GM12873 (cell line): ENCODE measurements at regions not wholly inside any gene's neighbourhood (a gene's known extent, or its start where the extent isn't known, plus 50 kb on each side); places are given as distances from the start of the nearest gene placed in this dataset.

Experiments used
- TF ChIP-seq, protein P1 (sequence below): IDR thresholded peaks from 2 replicates; pipeline ENCODE4 v1.5.1; 2012; ENCODE audit warnings: low read depth, mild to moderate bottlenecking, moderate library complexity, low read length, control low read depth; ENCODE audit not compliant: insufficient read depth; ENCODE audit errors: missing control alignments

DNA sequence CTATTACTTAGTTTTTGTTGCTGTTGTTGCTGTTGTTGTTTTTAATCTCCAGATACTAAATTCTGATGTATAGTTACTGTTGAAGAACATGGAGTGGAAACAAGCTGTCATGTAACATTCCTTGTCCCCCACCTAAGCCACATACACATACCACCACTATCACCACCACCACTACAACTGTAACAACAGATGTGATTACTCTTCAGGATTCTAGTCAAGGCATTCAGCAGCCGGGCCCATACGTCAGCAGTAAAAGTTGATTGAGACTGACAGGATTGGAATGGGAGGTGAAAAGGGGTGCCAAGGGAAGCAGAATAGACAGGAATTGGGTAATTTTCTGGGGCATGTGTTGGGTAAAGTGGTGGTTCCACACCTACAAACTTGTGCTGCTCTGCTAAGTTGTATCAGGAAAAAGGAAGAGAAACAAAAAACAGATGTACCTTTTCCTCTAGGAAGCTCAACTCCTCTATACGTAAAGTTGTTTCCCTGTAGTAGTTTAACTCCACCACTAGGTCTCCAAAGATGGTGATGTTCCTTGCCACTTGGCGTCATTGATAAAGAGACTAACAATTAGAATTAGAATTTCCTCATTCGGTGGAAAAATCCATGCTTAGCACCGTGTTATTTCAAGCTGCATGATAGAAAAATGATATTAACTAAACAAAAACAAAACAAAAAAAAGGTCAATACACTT, 138.6 kb downstream of the ARRDC3 start:
- TF ChIP-seq, protein P1, sequence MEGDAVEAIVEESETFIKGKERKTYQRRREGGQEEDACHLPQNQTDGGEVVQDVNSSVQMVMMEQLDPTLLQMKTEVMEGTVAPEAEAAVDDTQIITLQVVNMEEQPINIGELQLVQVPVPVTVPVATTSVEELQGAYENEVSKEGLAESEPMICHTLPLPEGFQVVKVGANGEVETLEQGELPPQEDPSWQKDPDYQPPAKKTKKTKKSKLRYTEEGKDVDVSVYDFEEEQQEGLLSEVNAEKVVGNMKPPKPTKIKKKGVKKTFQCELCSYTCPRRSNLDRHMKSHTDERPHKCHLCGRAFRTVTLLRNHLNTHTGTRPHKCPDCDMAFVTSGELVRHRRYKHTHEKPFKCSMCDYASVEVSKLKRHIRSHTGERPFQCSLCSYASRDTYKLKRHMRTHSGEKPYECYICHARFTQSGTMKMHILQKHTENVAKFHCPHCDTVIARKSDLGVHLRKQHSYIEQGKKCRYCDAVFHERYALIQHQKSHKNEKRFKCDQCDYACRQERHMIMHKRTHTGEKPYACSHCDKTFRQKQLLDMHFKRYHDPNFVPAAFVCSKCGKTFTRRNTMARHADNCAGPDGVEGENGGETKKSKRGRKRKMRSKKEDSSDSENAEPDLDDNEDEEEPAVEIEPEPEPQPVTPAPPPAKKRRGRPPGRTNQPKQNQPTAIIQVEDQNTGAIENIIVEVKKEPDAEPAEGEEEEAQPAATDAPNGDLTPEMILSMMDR, result no peak

DNA sequence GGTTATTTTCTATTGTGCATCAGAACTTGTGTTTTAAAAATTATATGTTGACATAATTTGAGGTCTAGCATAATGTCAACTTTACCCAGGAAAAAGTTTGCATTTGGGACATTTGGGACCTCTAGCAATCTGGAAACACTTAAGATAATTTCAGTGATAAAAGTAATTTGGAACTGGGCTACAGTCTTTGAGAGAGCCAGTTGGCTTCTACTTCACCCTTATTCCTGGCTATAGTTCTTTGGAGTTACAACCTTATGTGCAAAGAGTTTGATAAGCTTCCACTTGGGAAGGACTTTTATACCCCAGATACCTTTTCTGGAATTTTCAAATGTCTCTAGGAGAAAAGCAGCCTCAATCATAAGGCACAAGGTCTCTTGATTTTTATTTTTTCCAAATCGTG, 139.3 kb downstream of the ARRDC3 start:
- TF ChIP-seq, protein P1, result no peak

DNA sequence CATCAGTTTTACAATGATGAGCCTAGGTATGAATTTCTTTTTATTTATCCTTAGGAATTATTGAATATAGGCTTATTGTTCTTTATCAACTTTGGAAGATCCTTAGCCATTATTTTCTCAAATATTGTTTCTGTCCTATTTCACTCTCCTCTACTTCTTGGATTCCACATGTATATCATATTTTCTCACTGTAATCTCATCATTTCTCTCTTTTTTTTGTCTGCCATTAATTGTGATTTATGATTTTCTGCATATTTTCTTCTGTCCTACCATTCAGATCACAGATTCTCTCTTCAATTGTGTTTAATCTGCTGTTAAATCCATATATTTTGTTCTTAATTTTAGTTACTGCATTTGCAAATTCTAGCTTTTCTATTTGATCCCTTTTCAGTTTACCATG, 139.8 kb downstream of the ARRDC3 start:
- TF ChIP-seq, protein P1, result no peak

DNA sequence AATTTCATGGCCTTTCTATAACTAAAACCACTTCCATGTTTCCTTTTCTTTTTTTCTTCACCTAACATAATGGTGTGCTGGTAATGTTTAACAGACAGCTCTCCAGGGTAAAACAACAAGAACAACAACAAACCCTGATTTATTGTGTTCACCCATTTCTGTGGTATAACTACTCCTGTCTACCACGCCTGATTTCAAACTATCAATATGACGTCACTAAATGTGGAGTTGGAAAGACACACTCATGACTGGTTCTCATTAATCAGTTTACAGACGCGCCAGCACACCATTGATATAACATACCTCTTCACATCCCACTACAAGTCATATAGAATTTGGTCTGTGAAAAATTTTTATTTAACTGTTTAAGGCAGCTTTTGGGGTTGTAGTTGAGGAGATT, 142.9 kb downstream of the ARRDC3 start:
- TF ChIP-seq, protein P1, result no peak

DNA sequence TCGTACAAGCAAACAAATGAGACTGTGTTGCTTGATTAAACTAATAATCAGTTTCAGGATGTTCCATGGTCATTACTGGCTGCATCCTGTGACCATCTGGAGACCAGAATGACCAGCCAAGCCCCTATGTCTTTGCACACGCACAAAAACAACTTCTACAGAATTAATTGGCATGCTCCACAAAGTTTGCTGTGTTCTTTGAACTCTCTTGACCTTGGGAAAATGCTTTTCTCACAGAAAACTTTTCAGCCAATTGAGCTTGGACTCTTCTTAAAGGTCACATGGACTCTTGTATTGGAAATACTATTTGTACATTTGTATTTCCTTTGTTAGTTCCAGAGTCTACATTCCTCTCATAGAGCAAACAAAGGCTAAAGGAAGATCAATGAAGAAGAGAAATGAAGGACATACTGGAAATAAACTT, 147.8 kb downstream of the ARRDC3 start:
- TF ChIP-seq, protein P1, result no peak

DNA sequence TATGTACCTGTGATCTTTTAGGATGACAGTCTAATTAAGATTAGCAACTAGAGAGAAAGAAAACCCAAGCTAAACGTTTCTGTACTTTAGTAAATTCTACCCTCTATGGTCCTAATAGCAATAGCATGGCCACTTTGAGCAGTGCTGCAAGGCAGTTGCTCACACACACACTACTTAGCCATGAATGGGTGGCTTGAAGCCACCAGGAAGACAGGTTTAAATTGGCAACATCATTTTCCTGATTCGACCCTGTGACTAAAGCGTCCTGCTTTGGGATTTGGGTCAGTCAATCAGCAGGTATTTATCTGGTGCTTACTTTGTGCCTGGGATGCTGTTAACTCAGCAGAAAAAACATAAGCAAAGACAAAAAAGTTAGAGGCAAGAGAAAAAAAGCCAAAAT, 150.6 kb downstream of the ARRDC3 start:
- TF ChIP-seq, protein P1, result no peak

DNA sequence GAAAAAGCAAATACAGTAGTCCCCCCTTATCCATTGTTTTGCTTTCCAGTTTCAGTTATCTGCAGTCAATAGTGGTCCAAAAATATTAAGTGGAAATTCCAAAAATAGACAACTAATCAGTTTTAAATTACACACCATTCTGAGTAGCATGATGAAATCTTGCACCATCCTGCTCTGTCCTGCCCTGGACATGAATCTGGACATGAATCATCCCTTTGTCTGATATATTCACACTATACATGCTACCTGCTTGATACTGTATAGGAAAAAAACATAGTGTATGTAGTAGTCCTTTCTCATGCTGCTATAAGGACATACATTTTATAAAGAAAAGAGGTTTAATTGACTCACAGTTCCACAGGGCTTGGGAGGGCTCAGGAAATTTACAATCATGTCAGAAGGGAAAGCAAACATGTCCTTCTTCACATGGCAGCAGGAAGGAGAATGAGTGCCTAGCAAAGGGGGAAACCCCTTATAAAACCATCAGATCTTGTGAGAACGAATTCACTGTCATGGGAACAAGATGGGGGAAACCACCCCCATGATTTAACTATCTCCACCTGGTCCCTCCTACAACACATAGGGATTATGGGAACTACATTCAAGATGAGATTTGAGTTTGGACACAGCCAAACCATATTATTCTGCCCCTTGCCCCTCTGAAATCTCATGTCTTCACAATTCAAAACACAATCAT, 153.9 kb downstream of the ARRDC3 start:
- TF ChIP-seq, protein P1, result no peak
